ENCODE measurements at regions not wholly inside any gene's neighbourhood (a gene's known extent, or its start where the extent isn't known, plus 50 kb on each side); places are given as distances from the start of the nearest gene placed in this dataset.

GRCh38 chr6:25130518-25130917 is 148.7 kb upstream of the CARMIL1 start:
- no peak for FAIRE-seq

DNA sequence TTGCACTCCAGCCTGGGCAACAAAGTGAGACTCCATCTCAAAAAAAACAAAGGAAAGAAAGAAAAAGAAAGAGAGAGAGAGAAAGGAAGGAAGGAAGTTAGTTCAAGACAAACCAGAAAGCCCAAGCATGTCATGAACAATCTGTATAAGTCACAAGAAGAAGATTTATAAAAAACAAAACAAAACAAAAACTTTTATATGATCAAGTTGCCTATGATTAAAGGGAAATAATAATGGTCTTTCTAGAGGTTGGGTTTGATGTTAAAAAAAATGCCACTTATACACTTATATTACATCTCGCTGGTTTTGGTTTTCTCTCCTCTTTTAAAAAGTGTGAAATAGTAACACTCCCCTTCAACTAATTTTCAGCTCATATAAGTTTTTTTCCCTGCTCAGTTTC is 146.2 kb upstream of the CARMIL1 start:
- TF ChIP-seq, protein P1, sequence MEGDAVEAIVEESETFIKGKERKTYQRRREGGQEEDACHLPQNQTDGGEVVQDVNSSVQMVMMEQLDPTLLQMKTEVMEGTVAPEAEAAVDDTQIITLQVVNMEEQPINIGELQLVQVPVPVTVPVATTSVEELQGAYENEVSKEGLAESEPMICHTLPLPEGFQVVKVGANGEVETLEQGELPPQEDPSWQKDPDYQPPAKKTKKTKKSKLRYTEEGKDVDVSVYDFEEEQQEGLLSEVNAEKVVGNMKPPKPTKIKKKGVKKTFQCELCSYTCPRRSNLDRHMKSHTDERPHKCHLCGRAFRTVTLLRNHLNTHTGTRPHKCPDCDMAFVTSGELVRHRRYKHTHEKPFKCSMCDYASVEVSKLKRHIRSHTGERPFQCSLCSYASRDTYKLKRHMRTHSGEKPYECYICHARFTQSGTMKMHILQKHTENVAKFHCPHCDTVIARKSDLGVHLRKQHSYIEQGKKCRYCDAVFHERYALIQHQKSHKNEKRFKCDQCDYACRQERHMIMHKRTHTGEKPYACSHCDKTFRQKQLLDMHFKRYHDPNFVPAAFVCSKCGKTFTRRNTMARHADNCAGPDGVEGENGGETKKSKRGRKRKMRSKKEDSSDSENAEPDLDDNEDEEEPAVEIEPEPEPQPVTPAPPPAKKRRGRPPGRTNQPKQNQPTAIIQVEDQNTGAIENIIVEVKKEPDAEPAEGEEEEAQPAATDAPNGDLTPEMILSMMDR (IDR thresholded peaks at IDR 0.05; ENCODE audit: insufficient read depth, missing control alignments), result no peak
- DNase-seq (ENCODE audit: insufficient read length, low spot score) (no peak), FAIRE-seq (no peak)

More at GRCh38 chr6:25130518-25130917, 148.7 kb upstream of the CARMIL1 start:
- DNase-seq (ENCODE audit: insufficient read length, low spot score), result no peak
- TF ChIP-seq, protein P1 (IDR thresholded peaks at IDR 0.05; ENCODE audit: insufficient read depth, missing control alignments), result no peak

DNA sequence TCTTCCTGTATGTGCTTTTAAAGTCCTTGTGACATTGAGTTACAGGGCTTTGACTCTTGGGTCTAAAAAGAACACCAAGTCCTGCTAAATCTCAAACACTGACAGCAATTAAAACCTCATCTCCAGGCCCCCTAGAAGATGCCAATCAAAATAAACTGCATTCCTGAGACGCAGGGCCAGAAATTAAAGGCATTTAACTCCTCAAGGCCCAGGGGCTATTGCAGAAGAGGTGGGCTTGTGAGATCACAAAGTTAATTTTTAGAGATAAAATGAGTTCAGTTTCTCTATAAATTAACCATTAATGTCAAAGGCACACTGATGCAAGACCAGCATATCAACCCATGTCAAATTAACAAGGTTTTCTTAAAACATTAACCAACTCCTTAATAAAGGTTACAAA is 145.6 kb upstream of the CARMIL1 start:
- TF ChIP-seq, protein P1 (IDR thresholded peaks at IDR 0.05; ENCODE audit: insufficient read depth, missing control alignments), result no peak
- FAIRE-seq (no peak), DNase-seq (ENCODE audit: insufficient read length, low spot score) (no peak)

- TF ChIP-seq, protein P1 (IDR thresholded peaks at IDR 0.05; ENCODE audit: insufficient read depth, missing control alignments), result no peak
- no peak for DNase-seq (ENCODE audit: insufficient read length, low spot score)
- no peak for FAIRE-seq
Measured at GRCh38 chr6:25136854-25137253, 142.3 kb upstream of the CARMIL1 start.

GRCh38 chr6:25137480-25137879 is 141.7 kb upstream of the CARMIL1 start:
- TF ChIP-seq, protein P1 (IDR thresholded peaks at IDR 0.05; ENCODE audit: insufficient read depth, missing control alignments), result no peak
- DNase-seq (ENCODE audit: insufficient read length, low spot score) (no peak), FAIRE-seq (no peak)

GRCh38 chr6:25137916-25138232 is 141.3 kb upstream of the CARMIL1 start:
- DNase-seq (ENCODE audit: insufficient read length, low spot score) (no peak), FAIRE-seq (no peak)
- TF ChIP-seq, protein P1 (IDR thresholded peaks at IDR 0.05; ENCODE audit: insufficient read depth, missing control alignments), result no peak

DNA sequence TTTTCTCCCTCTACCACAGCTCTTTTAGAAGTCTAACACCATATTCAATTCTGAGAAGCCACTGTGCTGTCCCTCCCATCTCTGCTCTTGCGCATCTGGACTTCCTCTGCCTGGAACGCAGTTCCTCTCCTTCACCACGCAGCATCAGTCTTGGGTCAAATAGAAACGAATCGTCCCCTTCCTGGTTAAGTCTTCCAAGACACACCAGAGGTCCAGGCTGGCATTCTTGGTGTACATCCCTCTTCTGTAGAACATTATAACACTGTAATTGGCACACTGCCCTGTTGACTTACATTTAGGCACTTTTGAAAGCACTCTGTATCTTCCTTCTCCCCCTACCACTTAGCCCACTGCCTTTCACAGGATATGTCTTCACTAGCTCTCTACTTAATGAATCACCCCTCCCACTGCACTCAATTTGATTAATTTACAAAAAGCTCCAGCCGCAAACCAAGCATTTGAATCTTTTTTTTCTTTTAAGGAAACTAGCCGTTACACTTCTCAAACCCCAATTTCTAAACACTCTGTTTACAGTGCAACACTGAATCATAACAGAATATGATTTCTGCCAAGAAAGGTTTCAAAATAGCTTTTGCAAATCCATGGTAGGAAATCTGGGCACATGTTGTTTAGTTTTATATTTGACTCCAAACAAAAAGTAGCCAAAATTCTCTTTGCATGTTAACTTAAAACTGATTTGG is 140.8 kb upstream of the CARMIL1 start:
- FAIRE-seq (no peak), DNase-seq (ENCODE audit: insufficient read length, low spot score) (no peak)
- TF ChIP-seq, protein P1 (IDR thresholded peaks at IDR 0.05; ENCODE audit: insufficient read depth, missing control alignments), result no peak
